PC-9 (cell line): ENCODE measurements at regions not wholly inside any gene's neighbourhood (a gene's known extent, or its start where the extent isn't known, plus 50 kb on each side); places are given as distances from the start of the nearest gene placed in this dataset.

ENCODE experiments used
- CTCF ChIP-seq: fragments of 200-600 bp; sonication (generic); conservative IDR thresholded peaks from 2 replicates; pipeline ENCODE4 v1.6.1; 2017; ENCODE audit warnings: mixed run types, antibody characterized with exemption, mild to moderate bottlenecking, moderate library complexity
- EZH2 ChIP-seq: fragments of 200-600 bp; sonication (generic); IDR thresholded peaks from 2 replicates; pipeline ENCODE4 v1.8.0; 2017; ENCODE audit warnings: antibody characterized with exemption, low read depth

GRCh38 chr1:64417803-64418202 lies 52.1 kb upstream of the CACHD1 start:
- TF ChIP-seq CTCF = no peak
- no peak for TF ChIP-seq EZH2
